Epithelial cell of esophagus (primary cell): ENCODE measurements at regions not wholly inside any gene's neighbourhood (a gene's known extent, or its start where the extent isn't known, plus 50 kb on each side); places are given as distances from the start of the nearest gene placed in this dataset.

Experiments
- DNase-seq: peaks from one replicate; pipeline ENCODE4 v3.0.0; 2010; ENCODE audit warnings: low read depth
- H3K4me3 ChIP-seq: 2 replicates; pipeline ENCODE4 v1.5.1; 2011; ENCODE audit warnings: mild to moderate bottlenecking, low read length, control low read depth
- CTCF ChIP-seq: IDR thresholded peaks from 2 replicates; pipeline ENCODE4 v1.5.1; 2011; ENCODE audit warnings: low read depth, mild to moderate bottlenecking, low read length, control low read depth, inconsistent platforms; ENCODE audit not compliant: insufficient read depth; ENCODE audit errors: missing control alignments

DNA sequence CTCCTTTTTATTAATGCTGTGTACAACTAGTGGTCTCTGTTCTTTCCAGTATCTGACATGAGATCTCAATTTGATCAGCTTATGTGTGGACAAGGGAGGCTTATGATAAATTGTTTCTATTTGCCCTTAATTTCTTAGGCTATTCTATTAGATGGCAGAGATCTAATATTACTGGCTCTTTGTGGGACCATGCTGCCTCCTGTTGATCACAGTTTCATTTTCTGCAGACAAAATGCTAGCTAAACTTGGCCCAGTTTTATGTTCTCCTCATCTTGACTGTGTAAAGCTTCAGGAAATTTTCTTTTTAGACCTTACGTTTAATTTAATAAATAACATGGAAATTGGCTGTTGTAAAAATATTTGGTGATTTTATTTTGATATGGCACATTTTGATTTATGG lies 627.1 kb upstream of the AADAT start:
- DNase-seq = peak; percentile 7
- H3K4me3 ChIP-seq = no peak overlapping the region
- no peak for TF ChIP-seq CTCF

- H3K4me3 ChIP-seq = no peak overlapping the region
- DNase-seq = no peak
- TF ChIP-seq CTCF = no peak
Measured at GRCh38 chr4:170705907-170706306, 616.2 kb upstream of the AADAT start.

DNA sequence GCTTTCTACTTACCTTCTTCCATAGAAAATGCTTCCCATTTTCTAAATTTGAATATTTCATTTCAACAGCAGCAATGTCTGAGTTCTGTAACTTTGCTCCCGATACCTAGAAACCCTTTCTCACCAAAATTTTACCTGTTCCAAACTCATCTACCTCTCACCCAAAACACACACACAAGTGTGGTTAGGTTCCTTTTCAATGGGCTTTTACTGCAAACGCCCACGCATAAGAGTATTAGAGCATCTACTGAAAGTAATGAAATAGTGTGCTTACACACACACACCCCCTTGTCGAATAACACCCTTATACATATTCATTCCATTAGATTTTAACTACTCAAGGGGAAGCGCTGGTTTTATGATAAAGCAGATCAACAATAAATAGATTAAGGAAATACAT lies 610.3 kb upstream of the AADAT start:
- no peak overlapping the region for H3K4me3 ChIP-seq
- no peak for TF ChIP-seq CTCF
- DNase-seq = no peak

GRCh38 chr4:170698334-170698733 lies 608.6 kb upstream of the AADAT start:
- TF ChIP-seq CTCF = no peak
- no peak overlapping the region for H3K4me3 ChIP-seq
- DNase-seq = no peak

- no peak overlapping the region for H3K4me3 ChIP-seq
- TF ChIP-seq CTCF = no peak
- no peak for DNase-seq
Measured at GRCh38 chr4:170697845-170698244, 608.1 kb upstream of the AADAT start.

DNA sequence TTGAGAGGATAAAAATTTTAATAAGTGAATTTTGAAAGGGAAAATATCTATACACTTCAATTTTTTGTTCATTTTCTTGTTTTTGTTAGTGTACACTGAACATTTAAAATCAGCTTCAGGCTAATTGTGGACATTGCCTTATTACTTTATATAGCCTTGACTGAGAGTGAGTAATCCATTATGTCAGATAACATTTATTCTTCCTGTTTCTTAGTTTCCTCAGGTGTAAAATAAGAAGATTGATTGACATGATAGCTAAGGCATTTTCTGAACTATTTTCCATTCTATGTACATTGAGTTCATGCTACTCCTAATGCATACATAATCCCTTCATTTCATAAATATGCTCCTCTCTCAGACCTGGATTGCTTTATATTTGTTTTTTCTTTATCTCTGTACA lies 607.3 kb upstream of the AADAT start:
- TF ChIP-seq CTCF = no peak
- no peak for DNase-seq
- no peak overlapping the region for H3K4me3 ChIP-seq

- H3K4me3 ChIP-seq = no peak overlapping the region
- no peak for DNase-seq
- TF ChIP-seq CTCF = no peak
Measured at GRCh38 chr4:170691168-170691567, 601.4 kb upstream of the AADAT start.
